DOHH2 (cell line): ENCODE measurements at regions not wholly inside any gene's neighbourhood (a gene's known extent, or its start where the extent isn't known, plus 50 kb on each side); places are given as distances from the start of the nearest gene placed in this dataset.
"Not testable (repeated sequence)": the region's sequence is repeated elsewhere in the genome, so short reads cannot be mapped to it uniquely, and the experiment has no call there.

Experiments
- EZH2phosphoT487 ChIP-seq: fragments of 200-600 bp; sonication (generic); IDR thresholded peaks from 2 replicates; pipeline ENCODE4 v1.6.1; 2017; ENCODE audit warnings: borderline replicate concordance, mild to moderate bottlenecking, antibody characterized with exemption, low read length, moderate library complexity, mixed read lengths
- TF ChIP-seq, protein P1 (sequence below): fragments of 200-600 bp; sonication (generic); IDR thresholded peaks from one replicate; pipeline ENCODE4 v1.5.1; 2014; ENCODE audit warnings: antibody characterized with exemption, mild to moderate bottlenecking, low read depth, low read length; ENCODE audit not compliant: poor library complexity, severe bottlenecking

DNA sequence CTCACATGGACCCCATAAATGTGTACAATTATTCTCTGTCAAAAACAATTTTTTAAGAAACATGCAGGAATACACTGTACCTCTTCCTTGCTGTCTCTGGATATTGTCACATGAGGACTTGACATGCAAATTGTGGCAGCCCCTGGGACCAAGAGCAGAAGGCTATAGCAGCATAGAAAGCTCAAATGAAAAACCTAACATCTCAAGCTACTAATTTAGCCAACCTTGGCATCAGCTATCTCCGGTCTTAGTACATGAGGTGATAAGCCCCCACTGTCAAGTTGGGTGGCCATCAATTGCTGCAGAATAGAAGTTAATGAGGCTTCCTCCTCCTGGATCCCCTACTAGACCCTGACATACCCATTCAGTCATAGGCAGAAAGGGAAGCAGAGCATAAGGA, 101.0 kb upstream of the CLEC6A start:
- TF ChIP-seq, protein P1, sequence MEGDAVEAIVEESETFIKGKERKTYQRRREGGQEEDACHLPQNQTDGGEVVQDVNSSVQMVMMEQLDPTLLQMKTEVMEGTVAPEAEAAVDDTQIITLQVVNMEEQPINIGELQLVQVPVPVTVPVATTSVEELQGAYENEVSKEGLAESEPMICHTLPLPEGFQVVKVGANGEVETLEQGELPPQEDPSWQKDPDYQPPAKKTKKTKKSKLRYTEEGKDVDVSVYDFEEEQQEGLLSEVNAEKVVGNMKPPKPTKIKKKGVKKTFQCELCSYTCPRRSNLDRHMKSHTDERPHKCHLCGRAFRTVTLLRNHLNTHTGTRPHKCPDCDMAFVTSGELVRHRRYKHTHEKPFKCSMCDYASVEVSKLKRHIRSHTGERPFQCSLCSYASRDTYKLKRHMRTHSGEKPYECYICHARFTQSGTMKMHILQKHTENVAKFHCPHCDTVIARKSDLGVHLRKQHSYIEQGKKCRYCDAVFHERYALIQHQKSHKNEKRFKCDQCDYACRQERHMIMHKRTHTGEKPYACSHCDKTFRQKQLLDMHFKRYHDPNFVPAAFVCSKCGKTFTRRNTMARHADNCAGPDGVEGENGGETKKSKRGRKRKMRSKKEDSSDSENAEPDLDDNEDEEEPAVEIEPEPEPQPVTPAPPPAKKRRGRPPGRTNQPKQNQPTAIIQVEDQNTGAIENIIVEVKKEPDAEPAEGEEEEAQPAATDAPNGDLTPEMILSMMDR: not testable (repeated sequence)
- not testable (repeated sequence) for TF ChIP-seq EZH2phosphoT487
